Uterus (tissue), 3 donors: ENCODE measurements at regions not wholly inside any gene's neighbourhood (a gene's known extent, or its start where the extent isn't known, plus 50 kb on each side); places are given as distances from the start of the nearest gene placed in this dataset.

Experiments used
- DNase-seq, 2 donors: peaks; one replicate each; pipeline ENCODE4 v3.0.0-alpha.2; 2019 to 2020
- H3K27ac ChIP-seq, 2 donors: fragments of 200-600 bp; sonication (generic); 1 replicate in 1 of 2; 2 replicates in 1 of 2; pipeline ENCODE4 v1.5.1; 2016 to 2018
- H3K27me3 ChIP-seq, 2 donors: fragments of 200-600 bp; sonication (generic); one replicate each; pipeline ENCODE4 v1.5.1; 2018 to 2019; ENCODE audit warnings: control low read depth in 1 of 2
- H3K36me3 ChIP-seq, 2 donors: fragments of 200-600 bp; sonication (generic); one replicate each; pipeline ENCODE4 v1.5.1; 2019; ENCODE audit warnings: control low read depth in 1 of 2
- H3K4me1 ChIP-seq, 2 donors: fragments of 200-600 bp; sonication (generic); one replicate each; pipeline ENCODE4 v1.5.1; 2018 to 2019; ENCODE audit warnings: control low read depth in 1 of 2
- H3K4me3 ChIP-seq, 2 donors: fragments of 200-600 bp; sonication (generic); 1 replicate in 1 of 2; 2 replicates in 1 of 2; pipeline ENCODE4 v1.5.1; 2018 to 2019; ENCODE audit warnings: mild to moderate bottlenecking in 1 of 2
- H3K9me3 ChIP-seq, 2 donors: fragments of 200-600 bp; sonication (generic); one replicate each; pipeline ENCODE4 v1.5.1; 2019; ENCODE audit warnings: control low read depth in 1 of 2
- POLR2A ChIP-seq, 2 donors: fragments of 450-650 bp; IDR thresholded peaks; one replicate each; pipeline ENCODE4 v1.6.1; 2016; ENCODE audit warnings: antibody characterized with exemption in 2 of 2, mild to moderate bottlenecking in 1 of 2, moderate library complexity in 1 of 2
- intact Hi-C: fragments of 100-400 bp; cut with DNase I; formaldehyde crosslinking; loops from one replicate; pipeline ENCODE4 v1.15.1; 2023; ENCODE audit warnings: low total_unique reads
- TF ChIP-seq, protein P1 (sequence below), 4 experiments: fragments of 200-600 bp in 2 of 4; fragments of 450-650 bp in 2 of 4; sonication (generic) in 2 of 4; IDR thresholded peaks; one replicate each; pipeline ENCODE4 v1.5.1; 2016 to 2019; ENCODE audit warnings: antibody characterized with exemption in 4 of 4, mild to moderate bottlenecking in 2 of 4, moderate library complexity in 1 of 4
- donor health status: DM: yes; HTN: yes; CAD: no.

DNA sequence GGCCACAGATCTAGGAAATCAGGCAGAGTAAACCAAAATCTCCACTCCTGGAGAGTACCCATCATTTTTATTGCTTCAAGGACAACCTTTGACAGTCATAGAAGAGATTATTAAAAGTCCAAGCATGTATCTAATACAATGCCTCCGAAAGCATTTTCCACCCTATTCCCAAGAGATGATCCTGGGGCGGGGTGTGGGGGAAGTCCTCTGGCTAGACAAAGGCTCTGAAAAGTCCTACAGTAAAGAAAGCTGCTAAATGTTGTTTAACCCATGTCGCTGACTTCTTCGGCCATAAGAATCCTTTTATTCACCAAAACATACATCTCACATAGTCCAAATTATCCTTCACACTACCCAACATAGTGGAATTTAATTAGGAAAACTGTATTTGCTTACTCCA is 115.7 kb upstream of the STT3B start:
- H3K36me3 ChIP-seq = no peaks in the 10 kb centered on the region
- intact Hi-C loops = no loop called here
- DNase-seq = no peak

DNA sequence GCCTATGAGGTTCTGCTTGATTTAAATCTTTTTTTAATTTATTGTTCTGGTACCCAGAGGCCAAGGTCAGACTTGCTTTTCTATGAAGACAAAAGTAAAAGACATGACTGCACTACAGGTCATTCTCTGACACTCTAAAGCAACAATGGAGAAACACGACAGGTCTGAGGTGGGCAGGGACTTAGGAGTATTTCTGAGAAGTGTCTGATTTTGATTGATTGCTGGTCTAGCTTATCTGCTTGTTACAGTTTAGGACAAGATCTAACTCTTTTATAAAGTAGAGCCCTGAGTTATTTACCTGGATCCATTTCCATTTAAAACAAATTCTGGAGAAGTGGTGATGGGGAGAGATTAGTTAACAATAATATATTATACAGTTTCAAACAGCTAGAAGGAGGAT is 115.2 kb upstream of the STT3B start:
- no peak for DNase-seq
- H3K27me3 ChIP-seq = no peaks in the 10 kb centered on the region
- no peaks in the 10 kb centered on the region for H3K36me3 ChIP-seq
- TF ChIP-seq POLR2A (IDR thresholded peaks at IDR 0.05) = no peak
- TF ChIP-seq, protein P1, sequence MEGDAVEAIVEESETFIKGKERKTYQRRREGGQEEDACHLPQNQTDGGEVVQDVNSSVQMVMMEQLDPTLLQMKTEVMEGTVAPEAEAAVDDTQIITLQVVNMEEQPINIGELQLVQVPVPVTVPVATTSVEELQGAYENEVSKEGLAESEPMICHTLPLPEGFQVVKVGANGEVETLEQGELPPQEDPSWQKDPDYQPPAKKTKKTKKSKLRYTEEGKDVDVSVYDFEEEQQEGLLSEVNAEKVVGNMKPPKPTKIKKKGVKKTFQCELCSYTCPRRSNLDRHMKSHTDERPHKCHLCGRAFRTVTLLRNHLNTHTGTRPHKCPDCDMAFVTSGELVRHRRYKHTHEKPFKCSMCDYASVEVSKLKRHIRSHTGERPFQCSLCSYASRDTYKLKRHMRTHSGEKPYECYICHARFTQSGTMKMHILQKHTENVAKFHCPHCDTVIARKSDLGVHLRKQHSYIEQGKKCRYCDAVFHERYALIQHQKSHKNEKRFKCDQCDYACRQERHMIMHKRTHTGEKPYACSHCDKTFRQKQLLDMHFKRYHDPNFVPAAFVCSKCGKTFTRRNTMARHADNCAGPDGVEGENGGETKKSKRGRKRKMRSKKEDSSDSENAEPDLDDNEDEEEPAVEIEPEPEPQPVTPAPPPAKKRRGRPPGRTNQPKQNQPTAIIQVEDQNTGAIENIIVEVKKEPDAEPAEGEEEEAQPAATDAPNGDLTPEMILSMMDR (IDR thresholded peaks at IDR 0.05) = no peak
- H3K4me1 ChIP-seq = no peaks in the 10 kb centered on the region
- H3K9me3 ChIP-seq = no peaks in the 10 kb centered on the region
- intact Hi-C loops = no loop called here
- no peak overlapping the region for H3K27ac ChIP-seq
- H3K4me3 ChIP-seq = no peak overlapping the region

More for the DNA sequence above, 115.7 kb upstream of the STT3B start:
- TF ChIP-seq, protein P1 (IDR thresholded peaks at IDR 0.05) = no peak
- no peak for TF ChIP-seq POLR2A (IDR thresholded peaks at IDR 0.05)
- Histone ChIP-seq H3K27ac (no peak overlapping the region), H3K4me1 (no peaks in the 10 kb centered on the region), H3K27me3 (no peaks in the 10 kb centered on the region), H3K9me3 (no peaks in the 10 kb centered on the region), H3K4me3 (no peak overlapping the region)

DNA sequence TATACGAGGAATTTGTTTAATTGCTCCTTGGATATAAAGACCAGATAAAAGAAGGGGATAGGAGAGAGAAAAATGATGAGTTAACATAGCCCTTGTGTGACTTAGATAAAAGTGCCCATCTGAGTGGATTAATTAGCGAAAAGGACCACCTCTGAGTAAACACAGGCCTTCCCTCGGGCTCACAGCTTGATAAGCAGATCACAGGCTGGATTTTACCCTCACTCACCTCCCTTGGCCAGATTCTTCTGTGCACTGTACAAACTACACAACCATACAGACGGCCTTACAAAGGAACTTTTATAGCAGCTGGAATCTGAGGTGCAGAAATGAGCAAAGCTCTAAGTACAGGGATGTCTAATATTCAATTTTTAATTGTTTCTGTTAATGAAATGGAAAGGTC is 112.4 kb upstream of the STT3B start:
- H3K27ac ChIP-seq = no peak overlapping the region
- H3K9me3 ChIP-seq = no peaks in the 10 kb centered on the region
- H3K36me3 ChIP-seq = no peaks in the 10 kb centered on the region
- no peaks in the 10 kb centered on the region for H3K4me1 ChIP-seq
- H3K27me3 ChIP-seq = no peaks in the 10 kb centered on the region
- no peak for DNase-seq
- no peak overlapping the region for H3K4me3 ChIP-seq
- TF ChIP-seq, protein P1 (IDR thresholded peaks at IDR 0.05) = no peak
- no peak for TF ChIP-seq POLR2A (IDR thresholded peaks at IDR 0.05)
- intact Hi-C loops = no loop called here

DNA sequence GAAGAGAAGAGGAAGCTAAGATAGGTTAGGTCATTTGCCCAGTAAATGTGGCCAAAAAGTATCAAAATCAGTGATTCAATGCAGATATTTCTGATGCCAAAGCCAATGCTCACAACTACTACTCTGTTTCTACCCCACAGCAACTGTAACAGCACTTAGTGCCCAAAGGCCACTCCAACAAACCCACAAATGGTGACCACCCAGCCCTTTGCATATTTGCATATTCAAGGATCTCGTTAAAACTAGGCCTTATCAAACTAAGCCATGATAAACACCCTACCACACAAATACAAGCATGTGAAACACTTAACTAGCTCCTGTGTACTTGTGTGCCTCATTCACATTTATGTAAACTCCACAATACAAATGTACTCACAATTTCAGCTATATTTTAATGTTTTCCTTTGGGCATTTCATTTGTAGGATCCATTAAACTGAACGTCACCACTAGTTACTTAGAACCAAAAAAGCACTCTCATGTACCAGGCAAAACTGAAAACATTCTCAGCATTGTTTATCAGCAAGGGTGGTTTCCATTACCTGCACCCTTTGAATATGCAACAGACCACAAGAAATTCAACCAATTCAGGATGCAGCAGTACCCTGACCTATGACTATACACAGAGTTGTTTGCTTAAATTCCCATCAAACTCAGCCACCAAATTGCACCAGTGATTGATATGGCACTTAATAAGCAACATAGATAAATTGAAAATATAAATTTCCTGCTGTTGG is 111.2 kb upstream of the STT3B start:
- Histone ChIP-seq H3K27ac (no peak overlapping the region), H3K27me3 (no peaks in the 10 kb centered on the region), H3K9me3 (no peaks in the 10 kb centered on the region), H3K4me1 (no peaks in the 10 kb centered on the region), H3K4me3 (no peak overlapping the region), H3K36me3 (no peaks in the 10 kb centered on the region)
- TF ChIP-seq, protein P1 (IDR thresholded peaks at IDR 0.05) = no peak
- TF ChIP-seq POLR2A (IDR thresholded peaks at IDR 0.05) = no peak
- intact Hi-C loops = no loop called here
- DNase-seq = no peak

DNA sequence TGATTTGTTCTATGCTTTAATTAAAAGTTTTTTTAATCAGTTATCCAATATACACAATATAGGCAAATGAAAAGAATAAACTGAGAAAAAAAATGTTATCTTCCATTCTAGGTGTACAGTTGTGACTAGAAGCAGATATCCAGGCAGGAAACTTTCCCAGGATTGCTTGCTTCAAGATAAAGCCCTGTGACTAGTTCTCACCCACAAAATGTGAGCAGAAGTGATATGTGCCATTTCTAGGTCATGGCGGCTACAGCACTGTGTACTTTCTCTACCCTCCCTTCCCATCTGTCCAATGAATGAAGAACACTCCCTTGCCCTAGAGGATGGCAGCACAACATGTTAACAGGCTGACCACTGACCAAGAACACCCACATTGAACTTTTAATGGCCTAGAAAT is 110.5 kb upstream of the STT3B start:
- TF ChIP-seq, protein P1 (IDR thresholded peaks at IDR 0.05) = no peak
- no peak for TF ChIP-seq POLR2A (IDR thresholded peaks at IDR 0.05)
- no peak overlapping the region for H3K27ac ChIP-seq
- no peaks in the 10 kb centered on the region for H3K4me1 ChIP-seq
- DNase-seq = no peak
- intact Hi-C loops = no loop called here
- H3K9me3 ChIP-seq = no peaks in the 10 kb centered on the region
- no peaks in the 10 kb centered on the region for H3K27me3 ChIP-seq
- H3K4me3 ChIP-seq = no peak overlapping the region
- no peaks in the 10 kb centered on the region for H3K36me3 ChIP-seq
